ENCODE measurements at regions not wholly inside any gene's neighbourhood (a gene's known extent, or its start where the extent isn't known, plus 50 kb on each side); places are given as distances from the start of the nearest gene placed in this dataset.

- intact Hi-C loops (cut with DNase I), result no loop called here
- Histone ChIP-seq H3K4me3 (no peak overlapping the region), H3K27ac (no peak overlapping the region), H3K4me1 (no peaks in the 10 kb centered on the region), H3K27me3 (ENCODE audit: insufficient read depth in 3 of 3, low read length in 2 of 3) (no peaks in the 10 kb centered on the region), H3K36me3 (ENCODE audit: insufficient read depth in 1 of 2, low read depth in 1 of 2) (no peaks in the 10 kb centered on the region), H3K9me3 (no peaks in the 10 kb centered on the region)
- DNase-seq (no peak), ATAC-seq (no peak)
- WGBS, 3 donors, result 97 to 100% (median 99%) methylated on average over 1 of the region's 1 CpG
- TF ChIP-seq CTCF (IDR thresholded peaks at IDR 0.05), result no peak
Observed at GRCh38 chr2:145059343-145059742, 539.4 kb upstream of the ZEB2 start.

GRCh38 chr2:145058457-145058856 lies 538.5 kb upstream of the ZEB2 start:
- DNase-seq (no peak), ATAC-seq (no peak)
- H3K4me3 ChIP-seq, result no peak overlapping the region
- no peaks in the 10 kb centered on the region for H3K9me3 ChIP-seq
- no peaks in the 10 kb centered on the region for H3K4me1 ChIP-seq
- no peak for TF ChIP-seq CTCF (IDR thresholded peaks at IDR 0.05)
- intact Hi-C loops (cut with DNase I), result no loop called here
- H3K27me3 ChIP-seq (ENCODE audit: insufficient read depth in 3 of 3, low read length in 2 of 3), result no peaks in the 10 kb centered on the region
- H3K36me3 ChIP-seq (ENCODE audit: insufficient read depth in 1 of 2, low read depth in 1 of 2), result no peaks in the 10 kb centered on the region
- WGBS, 3 donors, result 86 to 95% (median 88%) methylated on average over 1 of the region's 1 CpG
- no peak overlapping the region for H3K27ac ChIP-seq

GRCh38 chr2:145055651-145056050 lies 535.7 kb upstream of the ZEB2 start:
- H3K36me3 ChIP-seq (ENCODE audit: insufficient read depth in 1 of 2, low read depth in 1 of 2), result no peaks in the 10 kb centered on the region
- H3K4me3 ChIP-seq, result no peak overlapping the region
- DNase-seq, result no peak
- no peak overlapping the region for H3K27ac ChIP-seq
- no peaks in the 10 kb centered on the region for H3K9me3 ChIP-seq
- no peaks in the 10 kb centered on the region for H3K27me3 ChIP-seq (ENCODE audit: insufficient read depth in 3 of 3, low read length in 2 of 3)
- H3K4me1 ChIP-seq, result no peaks in the 10 kb centered on the region
- intact Hi-C loops (cut with DNase I), result no loop called here
- TF ChIP-seq CTCF (IDR thresholded peaks at IDR 0.05), result no peak
- no peak for ATAC-seq

- 73 to 87% (median 84%) methylated on average over 2 of the region's 2 CpGs for WGBS, 3 donors
- H3K27ac ChIP-seq, result no peak overlapping the region
- no peaks in the 10 kb centered on the region for H3K4me1 ChIP-seq
- ATAC-seq (no peak), DNase-seq (no peak)
- H3K36me3 ChIP-seq (ENCODE audit: insufficient read depth in 1 of 2, low read depth in 1 of 2), result no peaks in the 10 kb centered on the region
- no peaks in the 10 kb centered on the region for H3K9me3 ChIP-seq
- H3K27me3 ChIP-seq (ENCODE audit: insufficient read depth in 3 of 3, low read length in 2 of 3), result no peaks in the 10 kb centered on the region
- no peak for TF ChIP-seq CTCF (IDR thresholded peaks at IDR 0.05)
- H3K4me3 ChIP-seq, result no peak overlapping the region
- intact Hi-C loops (cut with DNase I), result no loop called here
Observed at GRCh38 chr2:145050134-145050533, 530.2 kb upstream of the ZEB2 start.

GRCh38 chr2:145049475-145049874 lies 529.6 kb upstream of the ZEB2 start:
- intact Hi-C loops (cut with DNase I), result no loop called here
- WGBS, 3 donors, result 58 to 78% (median 73%) methylated on average over 3 of the region's 3 CpGs
- Histone ChIP-seq H3K36me3 (ENCODE audit: insufficient read depth in 1 of 2, low read depth in 1 of 2) (no peaks in the 10 kb centered on the region), H3K27me3 (ENCODE audit: insufficient read depth in 3 of 3, low read length in 2 of 3) (no peaks in the 10 kb centered on the region), H3K27ac (no peak overlapping the region), H3K4me3 (no peak overlapping the region), H3K4me1 (no peaks in the 10 kb centered on the region), H3K9me3 (no peaks in the 10 kb centered on the region)
- TF ChIP-seq CTCF (IDR thresholded peaks at IDR 0.05), result no peak
- ATAC-seq (no peak), DNase-seq (no peak)

All from psoas muscle (tissue), 7 donors.